RPMI8226 (cell line): ENCODE measurements at regions not wholly inside any gene's neighbourhood (a gene's known extent, or its start where the extent isn't known, plus 50 kb on each side); places are given as distances from the start of the nearest gene placed in this dataset.

Source experiments
- DNase-seq: peaks from one replicate; pipeline ENCODE4 v3.0.0-alpha.2; 2015

- no peak for DNase-seq
Observed at GRCh38 chr1:87834151-87834550, 505.5 kb downstream of the LMO4 start.

DNA sequence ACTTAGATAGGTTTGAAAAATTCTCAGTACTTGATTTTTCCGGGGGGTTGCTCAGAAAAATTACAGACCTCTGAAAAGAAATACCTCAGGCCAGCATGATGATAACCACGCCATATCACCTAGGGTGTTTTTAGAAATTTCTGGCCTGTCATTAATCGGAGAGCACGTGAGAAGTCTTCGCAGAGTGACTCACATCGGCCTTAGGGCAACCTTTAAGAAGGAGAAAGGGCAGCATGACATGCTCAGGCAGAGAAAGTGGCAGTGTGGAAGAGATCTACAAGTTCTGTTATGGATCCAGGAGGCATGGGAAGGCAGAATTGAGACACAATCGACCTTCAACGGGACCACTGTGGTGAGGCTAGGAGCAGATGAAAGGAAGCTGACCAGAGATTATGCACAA is 506.3 kb downstream of the LMO4 start:
- DNase-seq = no peak

DNA sequence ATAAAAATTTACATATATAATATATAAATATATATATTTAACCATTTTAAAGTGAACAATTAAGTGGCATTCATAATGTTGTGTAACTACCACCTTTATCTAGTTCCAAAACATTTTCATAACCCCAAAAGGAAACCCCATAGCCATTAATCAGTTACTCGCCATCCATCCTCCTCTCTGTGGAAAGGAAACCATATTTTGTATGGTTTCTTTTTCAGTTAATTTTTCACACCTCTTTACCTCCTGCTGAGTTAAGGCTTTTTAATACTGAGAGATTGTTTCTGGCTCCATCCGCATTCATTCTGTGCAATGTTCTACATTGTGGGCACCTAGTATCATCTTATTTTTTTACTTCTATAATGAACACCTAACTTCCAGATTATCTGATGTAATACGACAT is 512.1 kb downstream of the LMO4 start:
- DNase-seq = no peak

GRCh38 chr1:87841332-87841731 is 512.7 kb downstream of the LMO4 start:
- no peak for DNase-seq

- DNase-seq = no peak
Observed at GRCh38 chr1:87842156-87842555, 513.5 kb downstream of the LMO4 start.

- DNase-seq = no peak
Observed at GRCh38 chr1:87844251-87844650, 515.6 kb downstream of the LMO4 start.

DNA sequence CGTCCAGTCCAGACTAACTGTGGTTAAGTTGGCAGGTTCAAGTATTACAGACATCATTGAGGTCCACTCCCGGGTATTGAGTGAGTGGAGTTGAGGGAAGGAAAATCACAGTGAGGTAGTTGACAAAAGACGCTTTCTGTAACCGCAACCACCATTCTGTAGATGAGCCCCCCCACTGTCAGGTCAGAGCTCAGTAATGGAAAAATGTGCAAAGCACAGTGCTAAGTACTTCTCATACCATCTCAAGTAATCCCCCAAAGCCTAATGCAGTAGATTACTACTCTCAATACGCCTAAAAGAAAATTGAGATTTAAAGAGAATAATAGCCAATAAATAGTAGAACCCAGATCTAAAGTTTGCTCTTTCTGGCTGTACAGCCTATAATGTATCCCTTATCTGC is 522.8 kb downstream of the LMO4 start:
- no peak for DNase-seq

DNA sequence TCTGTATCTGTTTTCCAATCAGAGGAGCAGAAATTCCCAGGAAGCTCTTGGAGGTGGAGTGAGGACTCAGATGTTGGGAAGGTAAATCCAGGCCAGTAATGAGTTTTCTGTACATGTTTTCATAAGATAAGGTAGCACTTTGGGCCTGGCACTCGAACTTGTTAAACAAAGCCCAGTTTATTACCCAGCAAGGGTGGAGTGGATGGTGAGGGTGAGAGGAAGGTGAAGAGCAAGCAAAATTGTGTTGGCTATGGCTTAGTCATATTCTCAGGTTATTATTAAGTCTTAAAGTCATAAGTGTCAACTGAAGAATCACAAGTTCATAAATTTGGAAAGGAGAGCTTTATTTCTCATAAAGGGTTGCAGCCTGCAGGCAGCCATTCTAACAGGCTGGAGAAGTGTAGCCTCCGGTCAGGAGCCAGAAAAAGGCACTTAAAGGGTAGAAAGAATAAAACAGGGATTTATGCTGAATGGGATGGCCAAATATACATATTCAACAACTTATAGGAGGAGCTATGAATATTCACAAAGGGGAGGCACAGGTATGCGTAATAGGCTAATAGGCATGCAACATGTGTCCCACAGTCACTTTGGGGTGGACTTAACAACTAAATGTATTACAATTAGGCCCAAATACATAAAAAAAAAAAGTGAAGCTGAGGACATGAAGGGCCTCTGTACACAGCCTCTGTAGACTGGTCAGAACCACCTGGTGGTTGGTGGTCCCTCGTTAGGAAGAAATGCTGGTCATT is 523.9 kb downstream of the LMO4 start:
- DNase-seq = no peak

GRCh38 chr1:87853576-87854351 is 525.1 kb downstream of the LMO4 start:
- DNase-seq = no peak

DNA sequence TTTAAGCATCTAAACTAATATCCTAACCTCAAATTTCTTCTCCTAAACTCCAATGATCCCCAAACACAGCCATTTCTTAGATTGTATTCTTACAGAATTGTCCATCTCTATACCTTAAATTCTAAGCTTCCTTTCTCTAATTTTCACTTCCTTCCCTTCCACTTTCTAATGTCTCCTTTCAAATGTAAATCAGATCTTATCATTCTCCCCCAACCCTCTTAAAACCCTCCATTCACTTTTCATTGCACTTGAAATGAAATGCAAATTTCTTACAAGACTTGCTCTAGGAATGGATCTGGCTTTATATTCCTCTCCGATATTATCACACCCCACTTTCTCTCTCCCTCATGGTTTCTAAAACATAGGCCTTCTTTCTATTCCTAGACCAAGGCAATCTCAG is 534.6 kb downstream of the LMO4 start:
- DNase-seq = no peak

DNA sequence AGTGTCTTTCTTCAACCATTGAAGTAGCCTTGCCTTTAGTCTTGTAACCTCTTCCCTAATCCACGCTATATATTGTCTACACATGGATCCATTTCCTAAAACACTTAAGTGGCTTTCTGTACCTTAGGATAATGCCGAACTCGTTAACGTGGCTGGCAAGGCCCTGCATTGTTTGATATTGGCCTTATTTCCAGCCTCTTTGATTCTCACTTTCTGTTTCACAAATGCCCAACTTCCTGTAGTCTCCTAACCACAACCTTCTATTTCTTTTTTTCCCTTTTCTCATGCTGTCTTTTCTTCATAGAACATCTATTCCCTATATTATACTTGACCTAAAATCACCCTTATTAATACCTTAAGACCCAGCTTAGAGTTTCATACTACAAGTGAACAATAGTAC is 536.0 kb downstream of the LMO4 start:
- DNase-seq = no peak

DNA sequence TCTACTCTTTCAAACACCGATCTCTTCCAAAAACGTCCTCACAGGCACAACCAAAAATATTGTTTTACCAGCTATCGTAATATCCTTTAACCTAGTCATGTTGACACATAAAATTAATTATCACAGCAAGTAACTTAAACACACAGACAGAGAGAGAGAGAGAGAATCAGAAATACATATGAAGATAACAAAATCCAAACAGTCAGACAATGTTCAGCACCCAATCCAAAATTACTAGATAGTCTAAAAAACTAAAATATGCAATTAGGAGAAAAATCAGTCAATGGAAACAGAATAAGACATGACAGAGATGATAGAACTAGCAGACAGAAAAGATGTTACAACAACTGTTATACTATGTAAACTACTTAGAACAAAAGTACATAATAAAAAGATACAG is 537.7 kb downstream of the LMO4 start:
- DNase-seq = no peak

- DNase-seq = no peak
Observed at GRCh38 chr1:87867626-87868025, 538.9 kb downstream of the LMO4 start.

GRCh38 chr1:87869567-87869966 is 540.9 kb downstream of the LMO4 start:
- DNase-seq = no peak

- peak; percentile 64 for DNase-seq
Observed at GRCh38 chr1:87872189-87872588, 543.5 kb downstream of the LMO4 start.

- no peak for DNase-seq
Observed at GRCh38 chr1:87872692-87873091, 544.0 kb downstream of the LMO4 start.

- no peak for DNase-seq
Observed at GRCh38 chr1:87878873-87879272, 550.2 kb downstream of the LMO4 start.

DNA sequence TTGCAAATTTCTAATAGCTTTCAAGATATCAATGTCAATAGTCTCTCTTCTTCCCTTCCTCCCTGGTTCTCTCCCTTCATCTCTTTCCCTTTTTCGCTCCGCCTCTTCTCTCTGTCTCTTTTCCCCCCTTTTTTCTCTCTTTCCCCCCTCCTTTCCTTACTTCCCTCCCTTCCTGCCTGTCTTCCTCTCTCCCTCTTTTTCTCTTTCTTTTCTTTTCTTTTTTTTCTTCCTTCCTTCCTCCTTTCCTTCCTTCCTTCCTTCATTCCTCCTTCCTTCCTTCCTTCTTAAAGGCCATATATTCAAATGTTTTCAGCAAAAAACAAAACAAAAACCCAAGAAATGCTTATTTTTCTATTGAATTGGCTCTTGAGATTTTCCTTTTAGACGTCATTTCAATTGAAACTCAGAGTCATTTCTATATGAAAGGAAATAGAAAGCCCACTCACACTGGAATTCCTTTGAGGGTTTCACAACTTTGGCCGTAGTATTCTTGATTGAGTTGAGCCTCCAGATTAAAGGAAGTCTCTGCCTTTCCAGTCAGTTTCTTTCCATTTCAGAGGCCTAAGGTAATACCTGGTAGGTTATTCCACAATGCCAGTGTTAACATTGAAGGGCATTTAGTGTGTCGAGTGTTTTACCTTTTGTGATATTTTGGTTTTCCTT is 551.5 kb downstream of the LMO4 start:
- DNase-seq = no peak

DNA sequence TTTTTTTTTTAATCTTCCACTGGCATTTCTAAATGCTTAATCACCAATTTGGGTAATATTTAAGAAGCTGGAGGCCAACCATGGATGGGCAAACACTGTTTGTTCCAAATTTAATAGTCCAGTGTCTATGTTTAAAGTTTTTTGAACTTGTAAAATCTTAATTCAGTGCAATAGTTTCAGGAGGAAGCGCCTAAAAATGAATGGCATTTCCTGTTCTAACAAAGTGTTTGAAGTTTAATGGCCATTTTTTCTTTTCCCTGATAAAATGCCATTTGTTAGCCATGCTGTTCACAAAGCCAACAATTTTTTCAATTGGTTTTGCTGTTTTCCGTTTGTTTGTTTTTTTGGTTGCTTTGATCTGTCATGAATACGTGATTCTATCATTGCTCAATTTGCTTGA is 552.1 kb downstream of the LMO4 start:
- no peak for DNase-seq

DNA sequence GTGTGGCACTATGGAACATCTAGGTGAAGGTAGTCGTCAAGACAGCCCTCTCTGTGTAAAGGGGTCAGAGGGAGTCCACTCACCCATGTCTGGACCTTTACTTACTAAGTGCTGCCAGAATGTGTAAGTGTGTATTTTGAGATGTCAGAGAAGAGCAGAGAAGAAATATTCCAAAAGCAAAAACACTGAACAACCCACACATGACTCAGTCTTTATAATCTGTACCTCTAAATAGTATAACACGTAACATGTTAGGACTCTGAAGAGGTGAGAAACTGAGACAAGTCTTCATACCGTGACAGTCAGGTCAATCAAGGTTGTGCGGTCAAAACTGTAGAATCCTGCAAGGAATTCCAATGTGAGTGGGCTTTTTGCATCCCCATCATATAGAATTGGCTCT is 555.2 kb downstream of the LMO4 start:
- DNase-seq = no peak

DNA sequence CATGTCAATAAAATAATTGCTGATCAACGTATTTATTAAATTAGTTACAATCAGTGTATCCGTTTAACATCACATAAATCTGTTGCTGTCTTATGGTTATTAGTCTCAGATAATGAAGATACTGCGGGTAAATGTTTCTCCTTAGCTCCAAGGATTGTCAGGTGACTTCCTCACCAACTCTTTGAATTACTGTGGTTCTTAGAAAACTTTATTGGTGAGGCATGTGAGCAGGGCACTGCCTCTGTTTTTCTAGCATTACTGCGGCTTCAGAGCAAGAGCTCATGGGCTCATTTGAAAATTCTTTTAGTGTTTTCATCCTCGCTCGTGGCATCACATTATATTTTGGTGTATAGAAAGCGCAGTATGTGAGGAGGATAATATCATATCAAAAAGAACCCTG is 555.9 kb downstream of the LMO4 start:
- no peak for DNase-seq

DNA sequence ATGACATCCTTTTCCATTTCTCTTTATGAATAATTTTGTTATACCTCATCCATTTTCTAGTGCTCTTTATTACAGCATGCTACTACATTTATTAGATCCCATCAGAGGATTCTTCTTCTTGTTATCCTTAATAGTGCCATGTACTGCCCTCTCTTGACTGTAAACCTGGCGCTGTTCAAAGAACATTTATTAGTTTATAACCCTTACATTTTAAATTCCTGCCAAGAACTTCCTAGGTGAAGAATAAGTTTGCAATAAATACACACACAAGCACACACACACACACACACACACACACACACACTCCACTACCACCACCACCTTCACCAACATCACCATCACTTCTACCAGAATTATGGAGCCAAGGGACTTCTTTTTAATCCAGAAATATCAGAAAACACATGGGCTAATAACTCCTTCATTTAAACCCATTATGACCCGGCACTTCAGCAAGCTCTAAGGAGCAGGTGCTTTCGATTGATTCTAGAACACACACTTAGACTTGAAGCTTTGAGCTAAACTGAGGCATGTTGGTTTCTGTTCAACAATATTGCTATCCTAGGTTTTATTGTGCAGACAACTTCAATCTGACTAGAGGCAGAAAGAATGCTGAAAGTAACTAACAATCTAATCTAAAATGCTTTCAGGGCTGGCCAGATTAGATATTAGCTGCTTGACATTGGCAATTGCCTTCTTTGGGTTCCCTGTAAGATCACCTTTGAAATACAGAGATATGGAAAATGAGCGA is 556.8 kb downstream of the LMO4 start:
- DNase-seq = no peak

DNA sequence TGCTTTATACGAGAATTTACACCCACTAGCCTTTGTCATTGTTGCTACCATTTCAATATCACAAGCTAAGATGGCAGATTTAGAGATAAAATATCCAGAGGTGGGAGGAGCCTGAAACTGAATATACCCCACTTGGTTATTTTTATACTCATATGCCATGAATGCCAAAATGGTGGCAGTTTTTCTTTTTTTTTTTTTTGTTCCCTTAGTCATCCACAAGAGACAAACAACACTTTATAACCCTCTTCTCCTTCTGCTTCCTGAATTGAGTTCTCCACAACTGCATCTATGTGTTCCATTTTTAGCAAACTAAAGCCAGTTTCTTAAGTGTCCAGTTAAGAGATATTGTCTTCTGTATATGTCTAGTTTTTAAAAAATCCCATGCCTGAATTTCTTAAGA is 558.4 kb downstream of the LMO4 start:
- no peak for DNase-seq
